Keratinocyte (primary cell): ENCODE measurements at regions not wholly inside any gene's neighbourhood (a gene's known extent, or its start where the extent isn't known, plus 50 kb on each side); places are given as distances from the start of the nearest gene placed in this dataset.

ENCODE experiments used
- DNase-seq: peaks from one replicate; pipeline ENCODE4 v3.0.0-alpha.2; 2011; ENCODE audit warnings: low read depth, missing footprints, low spot score
- FAIRE-seq: peaks from 2 replicates; lab custom pipeline; 2011; peaks lifted over from hg19 to GRCh38; lab: Jason Lieb, UNC
- H2AFZ ChIP-seq: 2 replicates; pipeline ENCODE4 v1.6.0; 2012; ENCODE audit warnings: low read length, control low read depth, inconsistent platforms; ENCODE audit not compliant: control insufficient read depth
- H3K27ac ChIP-seq: 2 replicates; pipeline ENCODE4 v1.5.1; 2011; ENCODE audit warnings: low read length; ENCODE audit not compliant: control insufficient read depth, insufficient read depth
- H3K27me3 ChIP-seq: 3 replicates; pipeline ENCODE4 v1.6.0; 2011; ENCODE audit warnings: low read length; ENCODE audit not compliant: control insufficient read depth, insufficient read depth; ENCODE audit errors: extremely low read depth
- H3K36me3 ChIP-seq, 2 experiments: 2 replicates in 1 of 2; 3 replicates in 1 of 2; pipeline ENCODE4 v1.5.1; 2011; ENCODE audit warnings: low read length in 2 of 2, mild to moderate bottlenecking in 1 of 2; ENCODE audit not compliant: control insufficient read depth in 2 of 2, insufficient read depth in 2 of 2; ENCODE audit errors: extremely low read depth in 1 of 2
- H3K4me1 ChIP-seq: 3 replicates; pipeline ENCODE4 v1.5.1; 2011; ENCODE audit warnings: low read length; ENCODE audit not compliant: control insufficient read depth, insufficient read depth; ENCODE audit errors: extremely low read depth
- H3K4me2 ChIP-seq: 3 replicates; pipeline ENCODE4 v1.6.0; 2011; ENCODE audit warnings: low read depth, low read length; ENCODE audit not compliant: control insufficient read depth, insufficient read depth; ENCODE audit errors: extremely low read depth
- H3K4me3 ChIP-seq, 3 experiments: fragments of 200-600 bp in 1 of 3; sonication (generic) in 1 of 3; 2 replicates in 2 of 3; 3 replicates in 1 of 3; pipeline ENCODE4 v1.5.1; 2011 to 2016; ENCODE audit warnings: low read length in 3 of 3, mild to moderate bottlenecking in 3 of 3, control low read depth in 2 of 3, inconsistent platforms in 1 of 3, low read depth in 1 of 3, mixed read lengths in 1 of 3, mixed run types in 1 of 3, moderate library complexity in 1 of 3; ENCODE audit not compliant: control insufficient read depth in 2 of 3, insufficient read depth in 2 of 3; ENCODE audit errors: extremely low read depth in 1 of 3
- H3K79me2 ChIP-seq: 2 replicates; pipeline ENCODE4 v1.6.0; 2012; ENCODE audit warnings: low read length; ENCODE audit not compliant: control insufficient read depth, insufficient read depth
- H3K9ac ChIP-seq: 3 replicates; pipeline ENCODE4 v1.6.0; 2011; ENCODE audit warnings: low read length; ENCODE audit not compliant: control insufficient read depth, insufficient read depth; ENCODE audit errors: extremely low read depth
- H3K9me1 ChIP-seq: 3 replicates; pipeline ENCODE4 v1.6.0; 2011; ENCODE audit warnings: low read length; ENCODE audit not compliant: control insufficient read depth, insufficient read depth; ENCODE audit errors: extremely low read depth
- H3K9me3 ChIP-seq: 2 replicates; pipeline ENCODE4 v1.5.1; 2012; ENCODE audit warnings: low read depth, low read length; ENCODE audit not compliant: control insufficient read depth
- H4K20me1 ChIP-seq: 3 replicates; pipeline ENCODE4 v1.6.0; 2011; ENCODE audit warnings: low read length; ENCODE audit not compliant: control insufficient read depth, insufficient read depth; ENCODE audit errors: extremely low read depth
- CTCF ChIP-seq, 3 experiments: IDR thresholded peaks in 1 of 3; conservative IDR thresholded peaks in 1 of 3; optimal IDR thresholded peaks in 1 of 3; 2 replicates in 2 of 3; 3 replicates in 1 of 3; pipeline versions ENCODE3 to v1.5.1; 2011; ENCODE audit warnings: low read length in 3 of 3, mild to moderate bottlenecking in 3 of 3, moderate library complexity in 2 of 3, control low read depth in 1 of 3, inconsistent platforms in 1 of 3; ENCODE audit not compliant: insufficient read depth in 2 of 3; ENCODE audit errors: extremely low read depth in 1 of 3
- EZH2 ChIP-seq: IDR thresholded peaks from one replicate; pipeline ENCODE4 v1.6.1; 2012; ENCODE audit warnings: inconsistent platforms, mild to moderate bottlenecking, low read length, moderate library complexity
- dilution Hi-C: fragments of 300-500 bp; cut with MboI; formaldehyde crosslinking; loops from one replicate; pipeline ENCODE4 v1.7.0; 2020; ENCODE audit warnings: low sequenced_read_pairs; ENCODE audit not compliant: extremely low pct_ligation_motif_present

- H4K20me1 ChIP-seq = no peaks in the 10 kb centered on the region
- no peaks in the 10 kb centered on the region for H3K9me1 ChIP-seq
- no peaks in the 10 kb centered on the region for H3K79me2 ChIP-seq
- no peak overlapping the region for H3K9ac ChIP-seq
- DNase-seq = no peak
- H3K4me3 ChIP-seq = no peak overlapping the region
- no peak for FAIRE-seq
- no peak overlapping the region for H2AFZ ChIP-seq
- H3K9me3 ChIP-seq = no peaks in the 10 kb centered on the region
- dilution Hi-C loops = no loop called here
- TF ChIP-seq CTCF (optimal IDR thresholded peaks at IDR 0.05 in 1 of 3, IDR thresholded peaks at IDR 0.05 in 1 of 3, conservative IDR thresholded peaks at IDR 0.05 in 1 of 3; ENCODE audit: extremely low read depth in 1 of 3, insufficient read depth in 2 of 3, low read length in 3 of 3) = no peak
- no peak overlapping the region for H3K27ac ChIP-seq
- H3K36me3 ChIP-seq = no peaks in the 10 kb centered on the region
- H3K4me1 ChIP-seq = no peaks in the 10 kb centered on the region
- no peaks in the 10 kb centered on the region for H3K27me3 ChIP-seq
- no peak overlapping the region for H3K4me2 ChIP-seq
These were observed 93.8 kb upstream of the HDAC9 start for GRCh38 chr7:18401757-18402156.

- H3K27ac ChIP-seq = no peak overlapping the region
- H3K27me3 ChIP-seq = no peaks in the 10 kb centered on the region
- FAIRE-seq (no peak), DNase-seq (no peak)
- H2AFZ ChIP-seq = no peak overlapping the region
- H3K9me1 ChIP-seq = no peaks in the 10 kb centered on the region
- peaks cover 3% of the 10 kb centered on the region for H3K4me1 ChIP-seq
- no peaks in the 10 kb centered on the region for H4K20me1 ChIP-seq
- H3K9ac ChIP-seq = no peak overlapping the region
- no peak overlapping the region for H3K4me3 ChIP-seq
- H3K36me3 ChIP-seq = no peaks in the 10 kb centered on the region
- no peaks in the 10 kb centered on the region for H3K79me2 ChIP-seq
- no peak overlapping the region for H3K4me2 ChIP-seq
- TF ChIP-seq CTCF (optimal IDR thresholded peaks at IDR 0.05 in 1 of 3, IDR thresholded peaks at IDR 0.05 in 1 of 3, conservative IDR thresholded peaks at IDR 0.05 in 1 of 3; ENCODE audit: extremely low read depth in 1 of 3, insufficient read depth in 2 of 3, low read length in 3 of 3) (no peak), EZH2 (no peak)
- H3K9me3 ChIP-seq = no peaks in the 10 kb centered on the region
- dilution Hi-C loops = no loop called here
These were observed 92.9 kb upstream of the HDAC9 start for GRCh38 chr7:18402488-18403183.
